GM21717 (cell line): ENCODE measurements at regions not wholly inside any gene's neighbourhood (a gene's known extent, or its start where the extent isn't known, plus 50 kb on each side); places are given as distances from the start of the nearest gene placed in this dataset.
"Not testable (repeated sequence)": the region's sequence is repeated elsewhere in the genome, so short reads cannot be mapped to it uniquely, and the experiment has no call there.

Experiments
- ATAC-seq: cut with Tn5 transposase; IDR thresholded peaks from one replicate; pipeline ENCODE4 v1.9.1; 2021; ENCODE audit warnings: mild to moderate bottlenecking, moderate library complexity; ENCODE audit not compliant: unreplicated experiment

DNA sequence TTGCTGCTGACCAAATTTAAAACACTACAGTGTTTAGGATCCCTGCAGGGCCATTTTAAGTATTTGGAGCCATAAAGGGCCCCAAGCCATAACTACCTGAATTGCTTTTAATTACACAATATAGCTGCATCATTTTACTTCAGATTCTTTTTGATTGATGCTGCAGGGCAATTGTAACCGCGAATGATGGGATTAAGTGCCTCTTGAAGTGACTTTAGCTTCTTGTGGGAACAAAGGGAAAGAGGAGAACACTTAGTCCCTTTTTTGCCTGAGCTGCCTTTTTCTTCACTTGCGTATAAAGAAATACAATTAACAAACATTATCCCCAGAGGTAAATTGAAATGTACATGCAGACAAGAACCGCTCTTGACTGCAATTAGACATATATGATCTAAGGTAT, 228.5 kb downstream of the ZIC5 start:
- ATAC-seq, result no peak

DNA sequence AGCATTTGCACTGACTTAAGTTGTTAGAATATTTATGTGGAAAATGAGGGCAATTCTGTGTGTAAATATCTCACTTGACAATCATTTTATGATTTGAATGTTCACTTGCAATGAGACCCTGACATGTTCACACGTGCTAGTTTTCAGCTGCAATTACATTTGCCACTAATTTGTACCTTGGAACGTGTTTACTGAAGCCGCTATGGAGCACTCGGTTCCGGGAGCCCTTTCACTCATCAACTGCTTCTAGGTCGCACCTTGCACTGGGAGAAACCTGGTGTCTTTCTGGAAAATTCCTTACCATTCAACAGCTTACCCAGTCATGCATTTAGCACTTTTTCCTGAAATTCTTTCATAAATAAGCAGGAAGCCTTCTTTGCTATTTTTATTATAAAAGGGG, 229.6 kb downstream of the ZIC5 start:
- ATAC-seq, result no peak

DNA sequence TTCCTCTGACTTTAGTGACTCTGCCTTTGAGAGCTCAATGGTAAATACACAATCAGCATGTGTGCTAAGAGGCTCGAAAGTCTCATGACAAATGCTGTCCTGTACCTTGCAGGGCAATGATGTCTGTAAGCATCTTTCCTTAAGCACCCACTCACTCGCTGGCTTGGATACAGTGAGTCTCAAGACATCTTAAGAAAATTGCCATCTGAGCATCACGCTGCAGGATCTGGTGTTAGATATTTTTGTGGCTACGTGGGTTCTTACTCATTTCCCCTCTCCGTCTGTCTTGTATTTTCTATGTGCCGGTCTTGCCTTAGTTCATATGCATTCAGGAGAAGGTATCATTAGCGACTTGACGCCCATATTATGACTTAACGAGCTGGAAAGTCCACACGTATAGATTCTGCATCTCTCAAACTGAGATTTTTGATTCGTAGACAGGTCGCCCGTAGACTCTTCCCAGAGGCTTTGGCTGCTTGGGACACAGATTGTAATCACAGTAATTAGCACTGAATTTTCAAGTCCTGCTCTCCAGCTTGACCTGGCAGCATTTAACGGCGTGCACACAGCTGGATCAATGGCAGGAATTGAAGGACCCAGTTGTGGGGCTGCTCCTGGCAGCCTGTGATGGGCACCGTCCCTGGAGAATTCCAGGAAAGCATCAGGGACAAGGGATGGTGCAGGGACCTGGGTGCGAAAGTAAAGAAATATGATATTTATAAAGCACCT, 231.2 kb downstream of the ZIC5 start:
- no peak for ATAC-seq

DNA sequence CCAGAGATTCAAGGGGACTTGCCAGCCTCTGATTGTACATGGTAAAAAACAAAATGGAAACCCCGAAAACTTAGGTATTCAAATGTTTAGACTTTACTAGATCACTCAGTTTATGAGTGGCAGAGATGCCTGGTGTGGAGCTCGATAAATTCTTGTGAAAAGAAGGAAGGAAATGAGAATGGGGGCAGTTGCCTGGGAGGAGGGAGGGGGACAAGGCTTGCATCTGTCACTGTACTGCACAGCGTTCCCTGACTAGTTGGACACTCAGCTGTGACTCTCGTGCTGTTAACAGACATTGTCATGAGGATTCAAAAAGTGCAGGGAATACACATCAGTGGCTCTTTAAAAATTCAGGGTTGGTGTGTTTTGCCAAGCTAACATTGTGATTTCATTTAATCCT, 232.9 kb downstream of the ZIC5 start:
- no peak for ATAC-seq

DNA sequence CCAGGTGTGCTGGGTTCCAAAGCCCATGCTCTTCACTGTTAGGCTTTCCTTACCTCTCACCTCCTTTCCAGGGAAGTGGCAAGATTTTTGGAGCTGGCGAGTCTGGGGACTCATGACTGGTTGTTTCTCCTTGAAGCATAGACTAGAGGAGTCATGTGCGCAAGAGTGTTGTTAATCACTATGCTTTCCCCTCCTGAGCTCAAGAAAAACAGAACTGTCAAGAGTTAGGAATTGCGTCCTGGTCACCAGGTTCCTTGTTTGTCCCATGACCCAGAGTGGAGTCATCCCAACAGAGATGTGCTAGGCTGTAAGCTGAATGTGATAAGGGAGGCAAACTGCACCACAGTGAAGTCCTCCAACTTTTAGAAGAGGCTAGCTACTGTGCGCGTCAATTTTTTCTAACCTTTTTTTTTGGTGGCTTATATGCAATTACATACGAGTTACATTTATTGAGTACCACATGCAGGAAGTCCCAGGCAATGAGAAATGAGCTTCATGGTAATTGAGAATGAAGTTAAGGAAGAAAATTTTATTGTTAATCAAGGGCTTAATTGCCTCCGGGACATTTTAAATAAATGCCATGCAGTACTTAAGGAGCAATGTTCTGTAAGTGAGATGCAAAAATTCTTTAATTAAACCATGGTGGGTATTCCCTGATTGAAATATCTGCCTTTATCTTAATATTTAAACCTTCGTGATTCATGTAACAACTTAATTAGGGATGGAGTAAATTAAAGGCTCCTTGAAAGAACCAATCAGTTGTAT, 233.9 kb downstream of the ZIC5 start:
- no peak for ATAC-seq

DNA sequence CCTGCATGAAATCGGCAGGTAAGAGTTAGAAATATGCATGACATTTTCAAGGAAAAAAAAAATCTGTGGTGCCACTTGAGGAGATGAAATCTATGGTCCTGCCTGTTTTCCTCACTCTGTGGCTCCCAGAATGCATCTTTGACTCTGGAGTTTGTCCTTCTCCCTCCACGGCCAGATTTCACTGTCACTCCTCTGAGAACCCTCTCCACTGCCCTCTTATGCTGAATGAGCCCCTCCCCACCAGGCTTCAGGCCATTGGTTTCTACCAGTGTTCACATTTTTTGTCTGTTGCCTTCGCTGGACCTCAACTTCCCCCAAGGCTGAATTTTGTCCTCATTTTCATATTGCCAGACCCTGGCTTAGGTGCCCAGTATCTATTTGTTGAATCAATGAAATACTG, 235.0 kb downstream of the ZIC5 start:
- ATAC-seq, result no peak

DNA sequence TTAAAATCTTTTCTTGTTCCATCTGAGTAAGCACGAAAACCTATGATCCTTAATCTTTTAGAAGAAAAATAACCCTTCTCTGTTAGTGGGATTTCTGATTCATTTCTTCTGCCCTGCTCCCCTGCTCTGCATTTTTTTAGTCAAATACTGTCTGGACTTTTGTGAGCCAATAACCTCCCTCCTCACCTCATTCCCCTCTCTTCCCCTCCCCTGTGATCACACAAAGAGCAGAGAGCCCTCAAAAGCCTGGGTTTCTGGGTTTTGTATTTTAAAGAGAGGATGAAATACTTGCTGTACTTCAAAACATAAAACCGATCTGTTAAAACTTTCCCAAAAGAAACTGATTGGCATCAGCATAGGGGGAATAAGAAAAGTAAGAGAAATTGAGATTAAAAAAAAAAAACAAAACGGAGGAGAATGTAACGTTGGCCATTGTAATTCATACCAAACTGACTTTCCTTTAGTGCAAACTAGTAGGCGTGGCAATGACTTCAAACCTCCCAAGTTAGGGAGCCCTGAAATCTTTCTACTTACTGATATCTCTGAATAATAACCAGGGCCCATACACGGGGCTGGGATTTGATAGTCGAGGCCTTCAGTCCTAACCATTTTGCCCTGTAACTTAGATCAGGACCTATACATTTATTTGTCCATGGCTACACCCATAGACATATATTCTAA, 232.9 kb downstream of the TM9SF2 start:
- ATAC-seq, result no peak

DNA sequence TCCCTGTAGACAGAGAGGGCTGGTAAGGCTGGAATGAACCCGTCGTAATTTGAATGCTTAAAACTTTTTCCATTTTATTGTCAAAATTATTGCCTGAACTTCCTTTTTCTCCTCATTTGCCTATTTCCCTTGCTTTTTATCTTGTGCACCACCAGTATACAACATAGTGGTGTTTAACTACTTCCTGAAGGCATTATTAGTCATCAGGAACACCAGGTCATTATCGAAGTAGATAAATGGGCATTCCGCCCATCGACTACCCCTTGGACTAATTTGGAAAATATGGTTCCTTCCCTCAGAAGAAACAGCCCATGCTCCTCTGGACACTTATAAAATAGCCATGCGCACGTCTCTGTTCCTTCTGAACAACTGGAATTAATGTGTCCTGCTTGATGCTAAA, 232.1 kb downstream of the TM9SF2 start:
- no peak for ATAC-seq

DNA sequence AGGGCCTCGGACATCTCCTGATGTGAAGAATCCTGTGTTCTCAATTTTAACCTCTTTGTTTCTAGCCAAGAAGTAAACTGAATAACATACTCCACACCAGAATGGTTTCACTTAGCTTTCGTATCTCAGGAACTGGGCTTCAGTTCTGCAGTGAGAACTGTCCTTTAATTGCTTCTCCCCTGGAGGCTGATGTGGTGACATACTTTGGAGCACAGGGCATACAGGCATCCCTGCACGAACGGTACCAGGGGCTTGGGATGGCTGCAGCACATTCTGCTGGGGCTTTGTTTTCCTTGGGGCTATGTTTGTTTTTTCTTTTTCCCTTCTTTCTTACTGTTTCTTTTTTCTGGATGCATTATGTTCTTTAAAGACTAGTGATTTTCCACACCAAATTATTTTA, 230.5 kb downstream of the TM9SF2 start:
- ATAC-seq, result no peak

DNA sequence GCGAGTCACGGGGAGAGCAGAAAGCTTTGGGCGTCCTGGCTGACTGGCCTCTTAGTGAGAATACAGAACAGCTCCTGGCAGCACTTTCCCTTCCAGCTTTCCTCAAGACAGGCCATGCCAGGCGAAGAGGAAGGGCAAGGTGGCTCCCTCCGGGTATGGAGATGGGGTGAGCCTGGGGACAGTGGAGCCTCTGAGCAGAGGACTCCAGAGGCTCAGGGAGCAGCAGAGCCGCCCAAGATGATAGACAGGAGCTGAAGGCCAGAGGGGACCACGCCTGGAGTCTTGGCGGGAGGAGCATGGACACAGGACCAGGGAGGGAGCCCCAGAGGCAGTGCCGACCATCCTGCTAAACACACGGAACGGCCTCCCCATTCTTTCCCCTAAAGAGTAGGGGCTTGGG, 229.1 kb downstream of the TM9SF2 start:
- no peak for ATAC-seq

DNA sequence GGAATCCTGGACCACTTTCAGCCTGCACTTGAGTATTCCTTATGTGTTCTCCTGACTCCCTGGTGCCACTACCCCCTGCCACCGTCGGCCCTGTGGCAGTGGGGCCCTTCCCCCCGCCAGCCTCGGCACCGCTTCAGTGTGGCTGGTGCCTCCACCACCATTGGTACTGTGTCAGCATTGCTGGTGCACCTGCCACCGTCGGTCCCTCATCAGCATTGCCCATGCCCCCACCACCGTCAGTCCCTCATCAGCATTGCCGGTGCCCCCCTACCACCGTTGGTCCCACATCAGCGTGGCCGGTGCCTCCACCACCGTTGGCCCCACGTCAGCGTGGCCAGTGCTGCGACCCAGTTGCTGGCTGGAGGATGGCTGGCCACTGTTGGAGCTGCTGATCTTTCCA, 228.5 kb downstream of the TM9SF2 start:
- no peak for ATAC-seq

DNA sequence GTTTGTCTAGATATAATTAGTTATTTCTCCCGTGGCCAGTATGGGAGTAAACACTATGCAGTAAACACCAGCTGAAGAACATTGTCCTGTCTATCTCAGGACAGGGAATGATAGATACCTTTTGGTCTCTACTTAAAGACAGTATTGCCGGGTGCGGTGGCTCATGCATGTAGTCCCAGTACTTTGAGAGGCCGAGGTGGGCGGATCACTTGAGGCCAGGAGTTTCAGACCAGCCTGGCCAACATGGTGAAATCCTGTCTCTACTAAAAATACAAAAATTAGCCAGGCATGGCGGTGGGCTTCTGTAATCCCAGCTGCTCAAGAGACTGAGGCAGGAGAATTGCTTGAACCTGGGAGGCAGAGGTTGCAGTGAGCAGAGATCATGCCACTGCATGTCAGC, 226.4 kb downstream of the TM9SF2 start:
- not testable (repeated sequence) for ATAC-seq

DNA sequence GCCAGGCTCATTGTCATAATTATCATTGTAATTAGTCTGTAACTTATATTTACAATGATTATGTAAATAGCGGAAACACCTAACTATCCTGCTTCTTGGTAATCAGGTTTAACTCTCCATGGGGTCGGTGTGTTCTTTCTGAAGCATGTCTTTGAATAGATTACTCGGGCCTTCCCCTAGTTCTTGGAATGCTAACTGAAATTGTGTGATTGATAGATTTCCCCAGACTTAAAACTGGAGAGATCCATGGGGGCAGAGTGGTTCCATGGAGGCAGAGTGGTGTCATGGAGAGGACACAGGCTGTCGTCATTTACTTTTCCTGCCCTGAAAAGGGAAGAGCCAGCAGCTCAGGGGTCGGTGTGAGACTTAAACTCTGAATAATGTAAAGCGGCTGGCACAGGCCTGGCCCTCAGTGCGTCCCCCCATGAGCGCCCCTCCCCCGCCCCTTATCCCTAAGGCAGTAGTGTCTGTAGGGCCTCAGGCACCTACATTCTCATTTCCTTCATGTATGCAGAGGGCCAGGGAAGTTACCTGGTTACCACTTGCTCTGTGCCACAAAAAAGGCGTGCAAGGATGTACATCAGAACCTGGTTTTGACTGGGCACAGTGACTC, 225.1 kb downstream of the TM9SF2 start:
- ATAC-seq, result no peak

DNA sequence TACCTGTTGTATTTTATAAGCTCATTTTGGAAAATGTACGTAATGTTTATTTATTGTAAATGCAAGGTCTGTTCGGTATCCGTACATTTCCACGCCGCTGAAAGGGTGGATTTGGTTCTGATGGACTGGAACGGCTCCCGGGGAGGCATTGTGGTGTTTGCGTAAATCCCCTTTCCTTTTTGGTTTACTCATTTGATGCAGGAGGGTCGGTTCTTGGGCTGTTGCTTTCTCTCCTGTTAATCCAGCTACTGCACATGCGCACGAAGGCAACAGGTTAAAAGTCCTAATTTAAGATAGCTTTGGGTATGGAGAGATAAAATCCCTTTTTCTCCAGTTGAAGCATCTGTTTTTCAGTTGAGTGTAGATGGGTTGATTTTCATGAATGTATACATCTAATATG, 224.4 kb downstream of the TM9SF2 start:
- no peak for ATAC-seq

DNA sequence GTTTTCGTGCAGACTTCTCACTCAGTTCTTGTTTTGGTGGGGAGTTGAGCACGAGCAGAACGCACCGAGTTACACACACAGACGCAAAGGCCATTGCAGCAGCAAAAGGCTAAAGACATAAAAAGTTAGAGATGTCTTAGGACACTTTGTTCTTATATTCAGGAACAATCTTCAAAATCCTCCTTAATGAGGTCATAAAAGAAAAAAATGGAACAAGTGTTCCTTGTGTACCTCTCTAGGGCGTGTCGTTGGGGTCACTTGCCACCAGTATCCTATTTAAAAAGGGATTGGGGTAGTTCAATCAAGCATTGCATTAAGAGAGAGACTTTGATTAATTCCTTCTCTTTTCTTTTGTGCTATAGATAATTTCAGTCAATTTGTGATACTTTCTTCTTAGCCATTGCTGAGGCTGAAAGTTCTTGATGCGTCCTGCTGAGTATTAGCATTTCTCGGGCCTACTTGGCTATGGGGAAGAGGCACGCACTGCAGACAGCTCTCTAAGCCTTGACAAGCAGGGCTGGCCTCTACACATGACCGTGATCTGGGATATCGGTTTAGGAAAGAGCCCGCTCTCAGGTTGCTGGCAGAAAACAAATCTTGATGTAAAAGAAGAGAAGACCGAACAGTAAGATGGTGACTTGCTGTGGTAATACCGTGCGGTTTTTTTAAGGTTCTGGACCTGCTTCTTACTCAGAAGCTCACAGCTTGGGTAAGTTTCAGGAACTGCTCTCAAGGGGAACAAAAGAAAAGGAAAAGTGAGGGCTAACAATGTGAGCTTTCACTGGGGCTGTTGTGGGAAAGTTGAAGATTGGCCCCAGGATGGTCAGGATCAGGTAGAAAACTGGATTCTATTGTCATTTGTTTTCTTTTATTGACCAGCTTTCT, 223.6 kb downstream of the TM9SF2 start:
- no peak for ATAC-seq

DNA sequence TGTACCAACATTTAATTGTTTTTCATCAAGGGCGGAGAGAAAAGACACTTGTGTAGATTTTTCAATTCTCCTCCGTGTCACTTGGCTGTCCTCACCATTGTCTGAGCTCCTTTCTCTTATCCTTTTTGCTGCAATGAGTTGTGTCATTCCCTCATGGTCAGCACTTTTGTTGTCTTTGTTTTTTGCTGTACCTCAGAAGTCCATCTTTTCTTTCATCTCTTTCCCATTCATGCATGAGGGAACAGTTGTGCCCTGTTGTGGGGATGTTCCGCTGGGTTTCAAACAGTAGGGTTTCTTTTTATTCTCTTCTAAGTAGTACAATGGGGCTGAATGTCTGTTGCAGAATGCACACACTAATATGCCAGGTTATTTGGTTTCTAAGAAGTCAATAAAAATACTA, 222.6 kb downstream of the TM9SF2 start:
- no peak for ATAC-seq

DNA sequence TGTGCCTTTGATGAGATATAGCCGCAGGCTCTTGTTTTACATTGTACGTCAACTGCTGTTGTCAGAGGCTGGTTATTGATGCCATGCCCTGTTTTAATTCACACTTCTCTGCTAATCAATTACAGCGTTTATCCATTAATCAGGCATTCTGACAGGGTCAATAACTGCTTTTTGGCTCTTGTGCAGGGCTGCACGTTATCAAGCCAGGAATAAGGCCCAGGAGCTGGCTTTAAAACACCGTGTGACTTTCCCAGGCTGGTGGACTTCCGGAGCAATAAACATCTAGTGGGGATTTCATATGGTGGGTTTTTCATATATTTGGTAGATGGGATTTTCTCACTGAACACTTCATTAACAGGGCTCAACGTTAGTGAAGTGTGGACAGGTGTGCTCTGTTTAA, 221.7 kb downstream of the TM9SF2 start:
- ATAC-seq, result no peak

DNA sequence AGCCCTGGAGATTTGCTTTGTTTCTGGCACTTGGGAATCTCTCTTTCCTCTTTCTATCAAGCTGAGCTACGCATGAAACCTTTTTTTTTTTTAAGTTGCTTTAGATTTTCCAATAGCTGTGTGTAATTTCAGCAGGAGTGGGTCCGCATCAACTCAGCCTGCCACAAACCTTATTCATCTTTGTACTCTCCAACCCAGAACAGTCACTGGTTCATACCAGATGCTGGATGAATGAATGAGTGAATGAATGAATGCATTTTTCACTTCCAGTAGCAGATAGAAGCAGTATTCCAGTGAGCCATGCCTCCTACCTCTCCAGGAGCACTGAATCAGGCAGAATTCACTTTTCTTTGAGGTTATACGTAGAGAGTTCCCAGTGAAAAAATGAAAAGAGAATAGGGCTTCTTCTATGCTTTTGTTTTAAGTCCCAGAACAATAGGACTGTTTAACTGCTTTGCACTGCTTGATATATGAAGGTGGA, 221.1 kb downstream of the TM9SF2 start:
- ATAC-seq, result no peak

DNA sequence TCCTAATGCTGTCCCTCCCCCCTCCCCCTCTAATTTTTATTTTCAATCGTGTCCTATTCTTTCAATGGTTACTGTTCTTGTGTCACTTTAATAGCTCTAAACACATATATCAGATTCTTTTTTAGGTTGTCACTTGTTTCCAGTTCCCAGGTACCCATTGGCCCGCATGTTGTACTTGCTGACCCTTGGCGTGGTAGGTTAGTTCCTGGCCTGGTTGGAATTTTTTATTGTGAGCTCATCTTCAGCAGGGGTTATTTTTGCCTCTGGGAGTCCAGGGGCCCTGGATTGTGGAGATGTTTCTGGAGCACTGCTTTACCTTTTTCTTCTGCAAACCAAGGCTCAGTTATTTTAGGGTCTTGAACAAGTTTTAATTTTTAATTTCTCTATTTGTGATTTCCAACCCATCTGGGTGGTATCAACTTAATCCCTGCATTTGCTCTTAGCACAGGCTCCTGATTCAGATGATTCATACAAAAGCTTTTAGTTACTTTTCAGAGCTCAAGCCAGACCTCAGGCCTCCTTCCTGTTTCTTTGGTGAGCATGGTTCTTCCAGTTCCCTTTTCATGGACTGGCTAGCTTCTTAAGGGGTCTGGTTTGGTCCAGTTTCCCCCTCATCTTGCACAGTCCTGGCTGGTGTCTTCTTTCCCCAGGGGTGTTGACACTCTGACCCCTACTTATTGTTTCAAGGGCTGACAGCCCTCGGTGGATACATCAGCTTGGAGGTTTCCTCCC, 220.5 kb downstream of the TM9SF2 start:
- ATAC-seq, result no peak
